Pancreas (tissue), 10 donors: ENCODE measurements at regions not wholly inside any gene's neighbourhood (a gene's known extent, or its start where the extent isn't known, plus 50 kb on each side); places are given as distances from the start of the nearest gene placed in this dataset.

Experiments
- ATAC-seq, 4 donors: fragments of 200-7000 bp; cut with Tn5 transposase; one replicate each; pipeline versions ENCODE4 v1.8.0 to v1.9.1; 2020; ENCODE audit warnings: mild to moderate bottlenecking in 4 of 4, moderate library complexity in 4 of 4
- DNase-seq, 6 donors: peaks; one replicate each; pipeline ENCODE4 v3.0.0-alpha.2; 2020
- FAIRE-seq: peaks from 2 replicates; lab custom pipeline; 2012; peaks lifted over from hg19 to GRCh38; lab: Jason Lieb, UNC
- H3K27ac ChIP-seq, 4 donors: fragments of 200-600 bp; sonication (generic); 1 replicate in 3 of 4; 2 replicates in 1 of 4; pipeline versions ENCODE4 v1.5.0 to v1.8.0; 2020
- H3K27me3 ChIP-seq, 4 donors: fragments of 200-600 bp; one replicate each; pipeline ENCODE4 v1.8.0; 2021
- H3K36me3 ChIP-seq, 3 donors: fragments of 200-600 bp; sonication (generic) in 1 of 3; one replicate each; pipeline versions ENCODE4 v1.5.0 to v1.8.0; 2020 to 2021
- H3K4me1 ChIP-seq, 3 donors: fragments of 200-600 bp; one replicate each; pipeline ENCODE4 v1.8.0; 2021
- H3K4me3 ChIP-seq, 4 donors: fragments of 200-600 bp; sonication (generic) in 2 of 4; one replicate each; pipeline versions ENCODE4 v1.5.0 to v1.8.0; 2020 to 2021
- H3K9me3 ChIP-seq, 4 donors: fragments of 200-600 bp; one replicate each; pipeline ENCODE4 v1.8.0; 2021
- CTCF ChIP-seq, 4 donors: fragments of 200-600 bp; sonication (generic) in 3 of 4; IDR thresholded peaks; one replicate each; pipeline versions ENCODE4 v1.5.0 to v1.8.0; 2021; ENCODE audit warnings: antibody characterized with exemption in 4 of 4
- WGBS, 2 donors: extraction: QIAGEN DNeasy Blood & Tissue Kit; methylation state at CpG; one replicate each; pipeline ENCODE4 v1.1.7; 2013; 5-methylcytosine and 5-hydroxymethylcytosine counted together
- intact Hi-C, 3 donors: fragments of 100-400 bp; cut with DNase I; formaldehyde crosslinking; loops; one replicate each; pipeline versions ENCODE4 v1.11.1 to v1.14.2; 2022
- donor health status: healthy with polysubstance abuse.
- donor health status: DM: no; HTN: no; CAD: no; lungs with moderate emphysema.
- donor health status: DM: no; HTN: no; CAD: no.
- donor health status: control.
- donor health status: control.
- donor health status: Bipolar disorder and iron deficiency.
- donor health status: DM: yes; HTN: yes; CAD: no.
- donor health status: DM: no; HTN: no; CAD: no.
- donor health status: DM: no; HTN: no; CAD: no.
- donor health status: DM: yes; HTN: yes; CAD: no.

- TF ChIP-seq CTCF (IDR thresholded peaks at IDR 0.05): no peak
- Histone ChIP-seq H3K27ac (no peak overlapping the region), H3K4me3 (no peak overlapping the region), H3K4me1 (no peaks in the 10 kb centered on the region), H3K27me3 (no peaks in the 10 kb centered on the region), H3K36me3 (no peaks in the 10 kb centered on the region), H3K9me3 (no peaks in the 10 kb centered on the region)
- WGBS, 2 donors: 68 to 87% methylated on average over 3 of the region's 3 CpGs
- no peak for DNase-seq
- no peak for ATAC-seq
- intact Hi-C loops: no loop called here
- FAIRE-seq: no peak
These were observed 107.3 kb upstream of the FRMD4B start for GRCh38 chr3:69493157-69493556.

GRCh38 chr3:69491975-69492374 lies 106.1 kb upstream of the FRMD4B start:
- ATAC-seq (no peak), DNase-seq (no peak), FAIRE-seq (no peak)
- intact Hi-C loops: no loop called here
- no peaks in the 10 kb centered on the region for H3K9me3 ChIP-seq
- H3K27ac ChIP-seq: no peak overlapping the region
- 62 to 68% methylated on average over 6 of the region's 6 CpGs for WGBS, 2 donors
- no peak overlapping the region for H3K4me3 ChIP-seq
- H3K36me3 ChIP-seq: no peaks in the 10 kb centered on the region
- no peak for TF ChIP-seq CTCF (IDR thresholded peaks at IDR 0.05)
- H3K4me1 ChIP-seq: no peaks in the 10 kb centered on the region
- H3K27me3 ChIP-seq: no peaks in the 10 kb centered on the region

GRCh38 chr3:69490971-69491370 lies 105.1 kb upstream of the FRMD4B start:
- no peak for ATAC-seq
- H3K27ac ChIP-seq: no peak overlapping the region
- no peaks in the 10 kb centered on the region for H3K27me3 ChIP-seq
- no peak overlapping the region for H3K4me3 ChIP-seq
- WGBS, 2 donors: 65 to 72% methylated on average over 5 of the region's 5 CpGs
- no peak for TF ChIP-seq CTCF (IDR thresholded peaks at IDR 0.05)
- no peaks in the 10 kb centered on the region for H3K36me3 ChIP-seq
- intact Hi-C loops: no loop called here
- no peaks in the 10 kb centered on the region for H3K4me1 ChIP-seq
- no peak for FAIRE-seq
- DNase-seq: no peak
- H3K9me3 ChIP-seq: no peaks in the 10 kb centered on the region

GRCh38 chr3:69490235-69490634 lies 104.3 kb upstream of the FRMD4B start:
- H3K4me3 ChIP-seq: no peak overlapping the region
- H3K27me3 ChIP-seq: no peaks in the 10 kb centered on the region
- intact Hi-C loops: no loop called here

GRCh38 chr3:69488026-69488425 lies 102.1 kb upstream of the FRMD4B start:
- Histone ChIP-seq H3K9me3 (no peaks in the 10 kb centered on the region), H3K27ac (no peak overlapping the region), H3K4me3 (no peak overlapping the region), H3K36me3 (no peaks in the 10 kb centered on the region), H3K27me3 (no peaks in the 10 kb centered on the region), H3K4me1 (no peaks in the 10 kb centered on the region)
- FAIRE-seq: no peak
- DNase-seq: no peak
- no peak for ATAC-seq
- intact Hi-C loops: no loop called here
- TF ChIP-seq CTCF (IDR thresholded peaks at IDR 0.05): no peak

More at GRCh38 chr3:69490235-69490634, 104.3 kb upstream of the FRMD4B start:
- no peaks in the 10 kb centered on the region for H3K4me1 ChIP-seq
- TF ChIP-seq CTCF (IDR thresholded peaks at IDR 0.05): no peak
- H3K27ac ChIP-seq: no peak overlapping the region
- ATAC-seq (no peak), FAIRE-seq (no peak), DNase-seq (no peak)
- H3K36me3 ChIP-seq: no peaks in the 10 kb centered on the region
- no peaks in the 10 kb centered on the region for H3K9me3 ChIP-seq
- 24 to 27% methylated on average over 1 of the region's 1 CpG for WGBS, 2 donors
